Parathyroid adenoma (tissue), 2 donors: ENCODE measurements at regions not wholly inside any gene's neighbourhood (a gene's known extent, or its start where the extent isn't known, plus 50 kb on each side); places are given as distances from the start of the nearest gene placed in this dataset.

Experiments
- H2AFZ ChIP-seq: fragments of 300-600 bp; sonication (generic); one replicate; pipeline ENCODE4 v1.7.0; 2017; ENCODE audit warnings: antibody characterized with exemption, mild to moderate bottlenecking
- H3K27ac ChIP-seq: fragments of 300-600 bp; sonication (generic); one replicate; pipeline ENCODE4 v1.7.0; 2017
- H3K27me3 ChIP-seq: fragments of 300-600 bp; sonication (generic); one replicate; pipeline ENCODE4 v1.7.0; 2017; ENCODE audit warnings: low read length; ENCODE audit not compliant: control insufficient read depth, insufficient read depth
- H3K36me3 ChIP-seq: fragments of 300-600 bp; sonication (generic); one replicate; pipeline ENCODE4 v1.7.0; 2017; ENCODE audit warnings: low read length; ENCODE audit not compliant: control insufficient read depth, insufficient read depth
- H3K4me1 ChIP-seq: fragments of 300-600 bp; sonication (generic); one replicate; pipeline ENCODE4 v1.7.0; 2017; ENCODE audit warnings: control low read depth
- H3K4me2 ChIP-seq: fragments of 300-600 bp; sonication (generic); one replicate; pipeline ENCODE4 v1.7.0; 2017; ENCODE audit warnings: low read length
- H3K4me3 ChIP-seq: fragments of 300-600 bp; sonication (generic); one replicate; pipeline ENCODE4 v1.7.0; 2017; ENCODE audit warnings: low read depth, low read length
- H3K79me2 ChIP-seq: fragments of 300-600 bp; sonication (generic); one replicate; pipeline ENCODE4 v1.7.0; 2017; ENCODE audit warnings: control low read depth
- H3K9ac ChIP-seq: fragments of 300-600 bp; sonication (generic); one replicate; pipeline ENCODE4 v1.7.0; 2017; ENCODE audit warnings: mild to moderate bottlenecking
- H3K9me3 ChIP-seq: fragments of 300-600 bp; sonication (generic); one replicate; pipeline ENCODE4 v1.7.0; 2017; ENCODE audit warnings: low read length; ENCODE audit not compliant: control insufficient read depth
- CTCF ChIP-seq: fragments of 300-600 bp; sonication (generic); IDR thresholded peaks from one replicate; pipeline ENCODE4 v1.7.0; 2017; ENCODE audit warnings: antibody characterized with exemption, mild to moderate bottlenecking
- donor health status: primary hyperparathyroidism.

GRCh38 chr3:104873331-104873730, 493.4 kb upstream of the ALCAM start:
- Histone ChIP-seq H3K9ac (no peak overlapping the region), H3K36me3 (no peaks in the 10 kb centered on the region)

GRCh38 chr3:104878395-104878794, 488.3 kb upstream of the ALCAM start:
- no peak overlapping the region for H2AFZ ChIP-seq
- H3K79me2 ChIP-seq: no peaks in the 10 kb centered on the region
- H3K36me3 ChIP-seq: no peaks in the 10 kb centered on the region
- H3K4me3 ChIP-seq: no peak overlapping the region
- TF ChIP-seq CTCF: no peak
- no peaks in the 10 kb centered on the region for H3K27me3 ChIP-seq
- no peak overlapping the region for H3K4me2 ChIP-seq
- H3K9ac ChIP-seq: no peak overlapping the region
- no peaks in the 10 kb centered on the region for H3K9me3 ChIP-seq
- H3K27ac ChIP-seq: no peak overlapping the region
- no peaks in the 10 kb centered on the region for H3K4me1 ChIP-seq

More at GRCh38 chr3:104873331-104873730, 493.4 kb upstream of the ALCAM start:
- no peaks in the 10 kb centered on the region for H3K79me2 ChIP-seq
- H3K27ac ChIP-seq: no peak overlapping the region
- H3K4me1 ChIP-seq: peaks cover 4% of the 10 kb centered on the region
- no peaks in the 10 kb centered on the region for H3K9me3 ChIP-seq
- H3K4me2 ChIP-seq: no peak overlapping the region
- TF ChIP-seq CTCF: no peak
- no peaks in the 10 kb centered on the region for H3K27me3 ChIP-seq
- H2AFZ ChIP-seq: no peak overlapping the region
- H3K4me3 ChIP-seq: no peak overlapping the region

GRCh38 chr3:104879919-104880318, 486.8 kb upstream of the ALCAM start:
- no peak overlapping the region for H3K9ac ChIP-seq
- no peak overlapping the region for H2AFZ ChIP-seq
- no peak for TF ChIP-seq CTCF
- no peak overlapping the region for H3K4me2 ChIP-seq
- H3K36me3 ChIP-seq: no peaks in the 10 kb centered on the region
- no peak overlapping the region for H3K27ac ChIP-seq
- no peaks in the 10 kb centered on the region for H3K9me3 ChIP-seq
- no peak overlapping the region for H3K4me3 ChIP-seq
- H3K79me2 ChIP-seq: no peaks in the 10 kb centered on the region
- H3K27me3 ChIP-seq: no peaks in the 10 kb centered on the region
- H3K4me1 ChIP-seq: no peaks in the 10 kb centered on the region

- H3K4me3 ChIP-seq: no peak overlapping the region
- no peak overlapping the region for H3K4me2 ChIP-seq
- H3K79me2 ChIP-seq: no peaks in the 10 kb centered on the region
- no peak overlapping the region for H3K9ac ChIP-seq
- no peak overlapping the region for H2AFZ ChIP-seq
- H3K27me3 ChIP-seq: no peaks in the 10 kb centered on the region
- H3K4me1 ChIP-seq: no peaks in the 10 kb centered on the region
- no peaks in the 10 kb centered on the region for H3K9me3 ChIP-seq
- no peaks in the 10 kb centered on the region for H3K36me3 ChIP-seq
- no peak for TF ChIP-seq CTCF
- H3K27ac ChIP-seq: no peak overlapping the region
Measured at GRCh38 chr3:104885214-104885814, 481.4 kb upstream of the ALCAM start.
